A204.1 (cell line): ENCODE measurements at regions not wholly inside any gene's neighbourhood (a gene's known extent, or its start where the extent isn't known, plus 50 kb on each side); places are given as distances from the start of the nearest gene placed in this dataset.
"Not testable (repeated sequence)": the region's sequence is repeated elsewhere in the genome, so short reads cannot be mapped to it uniquely, and the experiment has no call there.

Experiments used
- FAIRE-seq: peaks from 2 replicates; lab custom pipeline; 2012; peaks lifted over from hg19 to GRCh38; lab: Jason Lieb, UNC

GRCh38 chr1:118563981-118564951 is 379.2 kb upstream of the SPAG17 start:
- no peak for FAIRE-seq

GRCh38 chr1:118558933-118559332 is 373.9 kb upstream of the SPAG17 start:
- FAIRE-seq: no peak

GRCh38 chr1:118556936-118557335 is 371.9 kb upstream of the SPAG17 start:
- no peak for FAIRE-seq

GRCh38 chr1:118555638-118556037 is 370.6 kb upstream of the SPAG17 start:
- no peak for FAIRE-seq

- no peak for FAIRE-seq
Measured at GRCh38 chr1:118535901-118536300, 350.9 kb upstream of the SPAG17 start.

GRCh38 chr1:118511922-118512321 is 326.9 kb upstream of the SPAG17 start:
- FAIRE-seq: not testable (repeated sequence)

GRCh38 chr1:118504867-118505266 is 319.8 kb upstream of the SPAG17 start:
- no peak for FAIRE-seq

- FAIRE-seq: no peak
Measured at GRCh38 chr1:118504221-118504644, 319.2 kb upstream of the SPAG17 start.

GRCh38 chr1:118503752-118504151 is 318.7 kb upstream of the SPAG17 start:
- FAIRE-seq: no peak

GRCh38 chr1:118494998-118495397 is 310.0 kb upstream of the SPAG17 start:
- no peak for FAIRE-seq

- no peak for FAIRE-seq
Measured at GRCh38 chr1:118488787-118489186, 303.8 kb upstream of the SPAG17 start.

GRCh38 chr1:118487932-118488331 is 302.9 kb upstream of the SPAG17 start:
- no peak for FAIRE-seq

GRCh38 chr1:118487091-118487490 is 302.1 kb upstream of the SPAG17 start:
- no peak for FAIRE-seq

- FAIRE-seq: no peak
Measured at GRCh38 chr1:118486199-118486598, 301.2 kb upstream of the SPAG17 start.

- FAIRE-seq: no peak
Measured at GRCh38 chr1:118485757-118486156, 300.7 kb upstream of the SPAG17 start.

- no peak for FAIRE-seq
Measured at GRCh38 chr1:118484893-118485292, 299.9 kb upstream of the SPAG17 start.

- FAIRE-seq: no peak
Measured at GRCh38 chr1:118483245-118484006, 298.4 kb upstream of the SPAG17 start.

- FAIRE-seq: no peak
Measured at GRCh38 chr1:118481126-118481525, 296.1 kb upstream of the SPAG17 start.

- FAIRE-seq: no peak
Measured at GRCh38 chr1:118479351-118479750, 294.3 kb upstream of the SPAG17 start.

GRCh38 chr1:118473825-118474224 is 288.8 kb upstream of the SPAG17 start:
- FAIRE-seq: no peak

GRCh38 chr1:118464460-118464859 is 279.4 kb upstream of the SPAG17 start:
- FAIRE-seq: not testable (repeated sequence)

- FAIRE-seq: no peak
Measured at GRCh38 chr1:118461154-118461553, 276.1 kb upstream of the SPAG17 start.

GRCh38 chr1:118459871-118460270 is 274.8 kb upstream of the SPAG17 start:
- FAIRE-seq: no peak
